Lower leg skin (tissue), 3 donors: ENCODE measurements at regions not wholly inside any gene's neighbourhood (a gene's known extent, or its start where the extent isn't known, plus 50 kb on each side); places are given as distances from the start of the nearest gene placed in this dataset.

Source experiments
- POLR2A ChIP-seq, 2 donors: fragments of 450-650 bp; IDR thresholded peaks; one replicate each; pipeline ENCODE4 v1.6.1; 2016 to 2017; ENCODE audit warnings: antibody characterized with exemption in 2 of 2, mild to moderate bottlenecking in 1 of 2, moderate library complexity in 1 of 2
- TF ChIP-seq, protein P1 (sequence below), 3 donors: fragments of 450-650 bp; IDR thresholded peaks; one replicate each; pipeline ENCODE4 v1.5.1; 2016; ENCODE audit warnings: antibody characterized with exemption in 3 of 3, mild to moderate bottlenecking in 3 of 3, moderate library complexity in 2 of 3

DNA sequence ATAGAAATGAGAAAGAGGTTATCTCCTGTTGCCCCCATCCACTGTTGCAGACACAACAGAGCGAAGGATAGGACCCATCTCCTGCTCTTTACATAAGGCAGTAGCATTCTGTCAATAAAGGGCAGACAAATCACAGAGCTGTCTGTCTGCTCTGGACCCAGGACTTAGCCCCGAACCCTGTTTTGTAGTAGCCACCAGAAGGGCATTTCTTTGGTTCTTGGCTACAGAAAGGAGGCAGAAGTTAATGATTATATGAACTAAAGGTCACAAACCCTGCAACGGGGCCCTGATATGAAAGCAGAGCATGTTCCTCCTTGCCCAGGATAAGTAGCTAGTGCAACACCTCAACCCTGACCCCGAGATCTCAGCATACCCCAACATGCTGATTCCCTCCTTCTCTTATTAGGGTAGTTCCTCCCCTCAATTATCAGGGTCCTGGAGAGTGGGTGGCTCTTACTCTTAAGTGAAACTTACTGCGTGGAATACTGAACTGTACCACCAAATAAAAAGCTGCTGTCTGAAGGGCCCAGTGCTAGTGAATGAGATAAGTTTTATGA is 680.4 kb upstream of the SPRY2 start:
- TF ChIP-seq, protein P1, sequence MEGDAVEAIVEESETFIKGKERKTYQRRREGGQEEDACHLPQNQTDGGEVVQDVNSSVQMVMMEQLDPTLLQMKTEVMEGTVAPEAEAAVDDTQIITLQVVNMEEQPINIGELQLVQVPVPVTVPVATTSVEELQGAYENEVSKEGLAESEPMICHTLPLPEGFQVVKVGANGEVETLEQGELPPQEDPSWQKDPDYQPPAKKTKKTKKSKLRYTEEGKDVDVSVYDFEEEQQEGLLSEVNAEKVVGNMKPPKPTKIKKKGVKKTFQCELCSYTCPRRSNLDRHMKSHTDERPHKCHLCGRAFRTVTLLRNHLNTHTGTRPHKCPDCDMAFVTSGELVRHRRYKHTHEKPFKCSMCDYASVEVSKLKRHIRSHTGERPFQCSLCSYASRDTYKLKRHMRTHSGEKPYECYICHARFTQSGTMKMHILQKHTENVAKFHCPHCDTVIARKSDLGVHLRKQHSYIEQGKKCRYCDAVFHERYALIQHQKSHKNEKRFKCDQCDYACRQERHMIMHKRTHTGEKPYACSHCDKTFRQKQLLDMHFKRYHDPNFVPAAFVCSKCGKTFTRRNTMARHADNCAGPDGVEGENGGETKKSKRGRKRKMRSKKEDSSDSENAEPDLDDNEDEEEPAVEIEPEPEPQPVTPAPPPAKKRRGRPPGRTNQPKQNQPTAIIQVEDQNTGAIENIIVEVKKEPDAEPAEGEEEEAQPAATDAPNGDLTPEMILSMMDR (IDR thresholded peaks at IDR 0.05), result no peak
- no peak for TF ChIP-seq POLR2A (IDR thresholded peaks at IDR 0.05)
